ENCODE measurements at regions not wholly inside any gene's neighbourhood (a gene's known extent, or its start where the extent isn't known, plus 50 kb on each side); places are given as distances from the start of the nearest gene placed in this dataset.

DNA sequence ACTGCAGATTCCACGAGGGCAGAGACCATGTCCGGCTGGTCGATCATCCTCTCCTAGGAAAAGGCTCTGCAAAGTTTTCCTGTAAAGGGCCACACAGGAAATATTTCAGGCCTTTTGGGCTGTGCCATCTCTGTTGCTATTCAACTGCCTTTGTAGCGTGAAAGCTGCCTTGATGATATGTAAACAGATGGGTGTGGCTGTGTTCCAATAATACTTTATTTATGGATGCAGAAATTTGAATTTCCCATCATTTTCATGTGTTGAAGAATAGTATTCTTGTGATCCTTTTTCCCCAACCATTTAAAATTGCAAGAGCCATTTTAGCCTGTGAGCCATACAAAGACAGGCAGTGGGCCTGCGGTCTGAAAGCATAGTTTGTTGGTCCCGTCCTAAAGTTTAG, 950.7 kb upstream of the RBFOX1 start:
- Histone ChIP-seq H3K4me1 (no peaks in the 10 kb centered on the region), H3K27ac (no peak overlapping the region), H3K36me3 (no peaks in the 10 kb centered on the region), H3K9me3 (no peaks in the 10 kb centered on the region), H3K27me3 (no peaks in the 10 kb centered on the region), H3K4me3 (no peak overlapping the region)
- DNase-seq (ENCODE audit: extremely low spot score in 2 of 2) = no peak
- intact Hi-C loops (cut with DNase I) = no loop called here
- TF ChIP-seq POLR2A (IDR thresholded peaks at IDR 0.05) = no peak
- TF ChIP-seq, protein P1, sequence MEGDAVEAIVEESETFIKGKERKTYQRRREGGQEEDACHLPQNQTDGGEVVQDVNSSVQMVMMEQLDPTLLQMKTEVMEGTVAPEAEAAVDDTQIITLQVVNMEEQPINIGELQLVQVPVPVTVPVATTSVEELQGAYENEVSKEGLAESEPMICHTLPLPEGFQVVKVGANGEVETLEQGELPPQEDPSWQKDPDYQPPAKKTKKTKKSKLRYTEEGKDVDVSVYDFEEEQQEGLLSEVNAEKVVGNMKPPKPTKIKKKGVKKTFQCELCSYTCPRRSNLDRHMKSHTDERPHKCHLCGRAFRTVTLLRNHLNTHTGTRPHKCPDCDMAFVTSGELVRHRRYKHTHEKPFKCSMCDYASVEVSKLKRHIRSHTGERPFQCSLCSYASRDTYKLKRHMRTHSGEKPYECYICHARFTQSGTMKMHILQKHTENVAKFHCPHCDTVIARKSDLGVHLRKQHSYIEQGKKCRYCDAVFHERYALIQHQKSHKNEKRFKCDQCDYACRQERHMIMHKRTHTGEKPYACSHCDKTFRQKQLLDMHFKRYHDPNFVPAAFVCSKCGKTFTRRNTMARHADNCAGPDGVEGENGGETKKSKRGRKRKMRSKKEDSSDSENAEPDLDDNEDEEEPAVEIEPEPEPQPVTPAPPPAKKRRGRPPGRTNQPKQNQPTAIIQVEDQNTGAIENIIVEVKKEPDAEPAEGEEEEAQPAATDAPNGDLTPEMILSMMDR (IDR thresholded peaks at IDR 0.05) = no peak
- no peak for TF ChIP-seq POLR2AphosphoS5 (IDR thresholded peaks at IDR 0.05; ENCODE audit: insufficient read depth in 1 of 2, low read depth in 1 of 2)

DNA sequence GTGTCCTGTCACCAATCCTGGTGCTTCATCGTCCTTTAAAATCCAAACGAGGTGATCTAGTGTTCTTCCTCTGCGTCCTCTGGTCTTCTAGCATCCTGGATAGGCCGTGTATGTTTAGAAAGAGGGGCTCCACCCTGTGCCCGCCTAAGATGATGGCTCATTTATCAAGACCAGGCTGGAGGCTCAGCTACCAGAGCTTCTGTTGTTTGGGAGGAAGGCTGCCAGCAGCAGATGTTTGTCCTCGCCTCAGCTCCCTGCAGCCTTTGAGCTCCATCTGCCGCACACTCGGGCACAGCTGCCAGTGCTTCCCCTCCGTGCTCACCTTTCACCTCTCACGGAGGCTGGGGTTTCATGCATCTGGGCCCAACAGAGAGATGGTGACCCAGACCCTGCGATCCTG, 954.7 kb upstream of the RBFOX1 start:
- Histone ChIP-seq H3K27me3 (no peaks in the 10 kb centered on the region), H3K36me3 (no peaks in the 10 kb centered on the region), H3K4me3 (no peak overlapping the region), H3K4me1 (no peaks in the 10 kb centered on the region), H3K9me3 (no peaks in the 10 kb centered on the region), H3K27ac (no peak overlapping the region)
- no peak for DNase-seq (ENCODE audit: extremely low spot score in 2 of 2)
- intact Hi-C loops (cut with DNase I) = no loop called here
- TF ChIP-seq POLR2A (IDR thresholded peaks at IDR 0.05) = no peak
- TF ChIP-seq POLR2AphosphoS5 (IDR thresholded peaks at IDR 0.05; ENCODE audit: insufficient read depth in 1 of 2, low read depth in 1 of 2) = no peak
- TF ChIP-seq, protein P1 (IDR thresholded peaks at IDR 0.05) = no peak

DNA sequence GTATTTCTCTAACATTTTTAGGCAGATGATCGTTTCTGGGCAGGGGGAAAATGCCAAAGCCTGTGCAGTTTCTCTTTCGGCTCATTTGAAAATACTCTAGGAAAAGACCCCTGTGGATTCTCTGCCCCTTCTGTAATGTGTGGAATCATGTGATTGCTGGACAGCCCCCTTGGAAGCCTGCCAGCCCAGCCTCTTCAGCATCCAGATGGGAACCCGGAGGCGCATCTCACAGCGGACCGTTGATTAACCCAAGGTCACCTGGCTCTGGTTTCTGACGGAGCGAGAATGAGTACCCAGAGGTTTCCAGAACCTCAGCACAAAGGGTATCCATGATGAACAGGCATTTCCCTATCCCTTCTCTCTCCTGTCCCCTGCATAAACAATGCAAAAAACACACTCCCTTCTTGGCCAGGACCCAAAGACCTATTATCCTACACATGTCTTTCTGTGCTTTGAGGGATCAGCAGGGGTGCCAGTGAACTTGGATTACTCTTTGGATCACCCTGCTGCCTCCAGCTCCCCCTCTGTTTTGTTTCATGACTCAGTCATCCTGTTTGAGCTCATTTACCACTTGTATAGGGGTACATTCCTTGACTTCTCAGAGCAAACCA, 957.1 kb upstream of the RBFOX1 start:
- Histone ChIP-seq H3K27ac (no peak overlapping the region), H3K4me3 (no peak overlapping the region), H3K4me1 (no peaks in the 10 kb centered on the region), H3K27me3 (no peaks in the 10 kb centered on the region), H3K9me3 (no peaks in the 10 kb centered on the region), H3K36me3 (no peaks in the 10 kb centered on the region)
- DNase-seq (ENCODE audit: extremely low spot score in 2 of 2) = no peak
- intact Hi-C loops (cut with DNase I) = no loop called here
- TF ChIP-seq POLR2AphosphoS5 (IDR thresholded peaks at IDR 0.05; ENCODE audit: insufficient read depth in 1 of 2, low read depth in 1 of 2) (no peak), POLR2A (IDR thresholded peaks at IDR 0.05) (no peak)
- TF ChIP-seq, protein P1 (IDR thresholded peaks at IDR 0.05) = no peak

DNA sequence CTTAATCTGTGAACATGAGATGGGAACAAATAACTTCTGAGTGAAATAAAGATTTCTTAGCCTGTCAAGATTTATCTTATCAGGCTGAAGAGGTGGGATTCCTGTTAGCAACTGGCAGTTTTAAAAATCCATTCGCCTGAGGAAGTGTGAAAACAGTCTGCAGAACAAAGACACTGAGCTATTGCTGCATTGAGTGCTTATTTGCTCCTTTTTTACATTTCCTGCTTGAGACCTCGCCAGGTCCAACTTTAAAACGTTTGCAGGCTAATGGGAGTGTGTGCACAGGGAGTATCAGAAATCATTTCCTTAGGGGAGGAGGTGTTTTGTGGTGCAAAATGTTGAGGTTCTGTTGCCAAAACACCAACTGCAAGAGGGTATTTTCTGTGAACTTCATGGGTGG, 957.8 kb upstream of the RBFOX1 start:
- no peaks in the 10 kb centered on the region for H3K36me3 ChIP-seq
- intact Hi-C loops (cut with DNase I) = no loop called here
- no peak overlapping the region for H3K27ac ChIP-seq
- no peak for DNase-seq (ENCODE audit: extremely low spot score in 2 of 2)
- H3K27me3 ChIP-seq = no peaks in the 10 kb centered on the region
- TF ChIP-seq, protein P1 (IDR thresholded peaks at IDR 0.05) = no peak
- no peak for TF ChIP-seq POLR2AphosphoS5 (IDR thresholded peaks at IDR 0.05; ENCODE audit: insufficient read depth in 1 of 2, low read depth in 1 of 2)
- TF ChIP-seq POLR2A (IDR thresholded peaks at IDR 0.05) = no peak
- H3K4me1 ChIP-seq = no peaks in the 10 kb centered on the region
- no peaks in the 10 kb centered on the region for H3K9me3 ChIP-seq
- no peak overlapping the region for H3K4me3 ChIP-seq

DNA sequence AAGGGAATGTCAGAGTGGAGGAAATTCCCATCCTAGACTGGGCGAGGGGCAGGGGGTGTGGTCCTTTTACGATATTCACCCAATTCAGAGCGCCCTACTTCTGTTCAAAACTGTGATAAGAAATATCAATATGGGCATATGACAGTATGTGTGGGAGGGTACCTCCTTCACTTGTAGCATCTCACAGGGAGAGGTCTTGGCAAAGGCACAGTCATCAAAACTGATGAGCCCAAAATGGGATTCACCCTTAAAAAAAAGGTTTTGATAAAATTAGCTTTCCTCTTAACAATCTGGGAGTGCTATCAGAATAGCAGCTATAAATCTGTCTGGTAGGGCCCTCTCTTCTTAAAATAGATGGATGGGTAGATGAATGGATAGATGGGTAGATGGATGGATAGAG, 967.8 kb upstream of the RBFOX1 start:
- no peak overlapping the region for H3K4me3 ChIP-seq
- no peaks in the 10 kb centered on the region for H3K9me3 ChIP-seq
- H3K27ac ChIP-seq = no peak overlapping the region
- TF ChIP-seq POLR2AphosphoS5 (IDR thresholded peaks at IDR 0.05; ENCODE audit: insufficient read depth in 1 of 2, low read depth in 1 of 2) (no peak), POLR2A (IDR thresholded peaks at IDR 0.05) (no peak)
- TF ChIP-seq, protein P1 (IDR thresholded peaks at IDR 0.05) = no peak
- intact Hi-C loops (cut with DNase I) = no loop called here
- H3K4me1 ChIP-seq = no peaks in the 10 kb centered on the region
- DNase-seq (ENCODE audit: extremely low spot score in 2 of 2) = no peak
- no peaks in the 10 kb centered on the region for H3K27me3 ChIP-seq
- H3K36me3 ChIP-seq = no peaks in the 10 kb centered on the region

Measured in vagina (tissue), 2 donors.